GM06990 (cell line): ENCODE measurements at regions not wholly inside any gene's neighbourhood (a gene's known extent, or its start where the extent isn't known, plus 50 kb on each side); places are given as distances from the start of the nearest gene placed in this dataset.
"Not testable (repeated sequence)": the region's sequence is repeated elsewhere in the genome, so short reads cannot be mapped to it uniquely, and the experiment has no call there.

ENCODE experiments used
- DNase-seq: peaks from one replicate; pipeline ENCODE4 v3.0.0-alpha.2; 2011; ENCODE audit not compliant: insufficient read length; ENCODE audit errors: extremely low read depth
- H3K27me3 ChIP-seq: replicated peaks from 2 replicates; pipeline ENCODE4 v1.6.0; 2011; ENCODE audit warnings: low read length; ENCODE audit not compliant: control insufficient read depth, insufficient read depth
- H3K36me3 ChIP-seq: 2 replicates; pipeline ENCODE4 v1.5.1; 2011; ENCODE audit warnings: low read length; ENCODE audit not compliant: control insufficient read depth, insufficient read depth
- H3K4me3 ChIP-seq: replicated peaks from 2 replicates; pipeline ENCODE4 v1.5.1; 2011; ENCODE audit warnings: low read depth, mild to moderate bottlenecking, control low read depth, low read length
- CTCF ChIP-seq: IDR thresholded peaks from 2 replicates; pipeline ENCODE4 v1.5.1; 2011; ENCODE audit warnings: low read length, control low read depth, mild to moderate bottlenecking, inconsistent platforms; ENCODE audit not compliant: insufficient read depth, poor library complexity, severe bottlenecking

GRCh38 chr18:14999085-14999975 lies 251.4 kb downstream of the ANKRD30B start:
- DNase-seq, result no peak
- Histone ChIP-seq H3K27me3 (no peaks in the 10 kb centered on the region), H3K4me3 (no peak overlapping the region), H3K36me3 (no peaks in the 10 kb centered on the region)
- TF ChIP-seq CTCF, result no peak

GRCh38 chr18:15000119-15001037 lies 252.4 kb downstream of the ANKRD30B start:
- not testable (repeated sequence) for H3K27me3 ChIP-seq, H3K4me3 ChIP-seq, DNase-seq, H3K36me3 ChIP-seq

- H3K36me3 ChIP-seq, H3K4me3 ChIP-seq, H3K27me3 ChIP-seq, DNase-seq: not testable (repeated sequence)
These were observed 253.2 kb downstream of the ANKRD30B start for GRCh38 chr18:15001038-15001794.

GRCh38 chr18:15001795-15002107 lies 253.8 kb downstream of the ANKRD30B start:
- not testable (repeated sequence) for DNase-seq, H3K4me3 ChIP-seq, H3K36me3 ChIP-seq, H3K27me3 ChIP-seq

DNA sequence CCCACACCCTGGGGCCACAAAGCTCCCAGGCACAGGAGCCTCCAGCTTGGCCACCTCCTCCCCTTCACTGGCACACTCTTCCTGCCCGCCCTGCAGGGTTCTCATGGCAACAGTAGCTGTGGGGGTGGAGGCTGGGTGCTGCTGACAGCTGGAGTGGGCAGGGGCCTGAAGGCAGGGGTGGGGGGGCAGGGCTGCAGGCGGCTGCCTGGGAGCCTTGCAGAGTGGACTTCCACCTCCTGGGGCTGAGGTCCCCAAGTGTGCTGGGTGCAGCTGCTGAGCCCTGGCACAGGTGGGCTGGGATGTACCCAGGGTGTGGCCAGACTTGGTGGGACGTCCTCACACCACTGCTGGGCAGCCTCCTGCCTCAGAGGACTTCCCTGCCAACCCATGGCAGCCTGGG lies 254.8 kb downstream of the ANKRD30B start:
- not testable (repeated sequence) for H3K36me3 ChIP-seq, DNase-seq, H3K4me3 ChIP-seq, H3K27me3 ChIP-seq

- DNase-seq, H3K36me3 ChIP-seq, H3K27me3 ChIP-seq, H3K4me3 ChIP-seq: not testable (repeated sequence)
These were observed 255.3 kb downstream of the ANKRD30B start for GRCh38 chr18:15003231-15003630.

GRCh38 chr18:15003636-15004269 lies 255.8 kb downstream of the ANKRD30B start:
- not testable (repeated sequence) for H3K36me3 ChIP-seq, DNase-seq, H3K4me3 ChIP-seq, H3K27me3 ChIP-seq

DNA sequence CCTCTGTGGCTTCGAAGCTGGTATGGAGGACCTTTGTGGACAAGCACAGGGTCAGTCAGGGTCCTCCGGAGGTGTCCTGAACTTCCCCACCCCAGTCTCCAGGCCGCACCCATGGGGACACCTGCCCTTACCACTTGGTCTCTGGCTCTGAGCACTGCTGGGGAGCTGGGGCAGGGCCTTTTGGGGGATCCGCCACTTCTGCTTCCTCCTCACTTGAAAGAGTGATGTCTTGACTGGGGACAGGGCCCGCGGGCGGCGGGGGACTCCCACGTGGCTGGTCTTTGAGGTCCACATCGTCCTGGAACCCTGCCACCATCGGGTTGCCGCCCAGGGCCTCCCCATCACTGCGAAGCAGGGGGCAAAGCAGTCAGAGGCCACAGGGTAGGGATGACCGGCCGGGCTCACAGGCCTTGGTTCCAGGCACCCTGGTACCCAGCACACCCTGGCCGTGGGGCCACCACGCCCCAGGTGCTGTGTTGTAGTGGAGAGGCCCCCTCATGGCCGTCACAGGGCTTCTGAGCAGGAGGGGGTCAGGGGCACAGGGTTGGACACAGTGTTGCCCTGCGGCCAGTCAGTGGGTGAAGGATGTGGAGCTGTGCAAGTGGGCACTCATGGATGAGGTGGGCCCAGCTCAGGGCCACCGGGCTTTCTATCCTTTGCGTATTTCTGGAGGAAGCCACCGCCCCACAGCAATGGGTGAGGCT lies 256.4 kb downstream of the ANKRD30B start:
- not testable (repeated sequence) for DNase-seq, H3K36me3 ChIP-seq, H3K4me3 ChIP-seq, H3K27me3 ChIP-seq
